Psoas muscle (tissue), 7 donors: ENCODE measurements at regions not wholly inside any gene's neighbourhood (a gene's known extent, or its start where the extent isn't known, plus 50 kb on each side); places are given as distances from the start of the nearest gene placed in this dataset.
A peak's percentile ranks its signal among the peaks of the same experiment; 100 is the strongest.

Source experiments
- ATAC-seq, 4 donors: fragments of 200-7000 bp; cut with Tn5 transposase; one replicate each; pipeline ENCODE4 v1.9.1; 2020; ENCODE audit warnings: moderate library complexity in 3 of 4, mild to moderate bottlenecking in 2 of 4
- DNase-seq, 2 donors: peaks; one replicate each; pipeline ENCODE4 v3.0.0-alpha.2; 2020
- H3K27ac ChIP-seq: fragments of 200-600 bp; one replicate; pipeline ENCODE4 v1.8.0; 2022
- H3K27me3 ChIP-seq, 3 donors: fragments of 200-600 bp in 1 of 3; one replicate each; pipeline versions ENCODE4 v1.6.1 to v1.8.0; 2013 to 2022; ENCODE audit warnings: low read length in 2 of 3, mild to moderate bottlenecking in 2 of 3, moderate library complexity in 1 of 3; ENCODE audit not compliant: insufficient read depth in 3 of 3
- H3K36me3 ChIP-seq, 2 donors: fragments of 200-600 bp in 1 of 2; one replicate each; pipeline versions ENCODE4 v1.6.1 to v1.8.0; 2013 to 2022; ENCODE audit warnings: low read depth in 1 of 2, mild to moderate bottlenecking in 1 of 2, moderate library complexity in 1 of 2; ENCODE audit not compliant: insufficient read depth in 1 of 2
- H3K4me1 ChIP-seq: fragments of 200-600 bp; one replicate; pipeline ENCODE4 v1.8.0; 2022
- H3K4me3 ChIP-seq: fragments of 200-600 bp; one replicate; pipeline ENCODE4 v1.8.0; 2022; ENCODE audit warnings: mild to moderate bottlenecking
- H3K9me3 ChIP-seq: fragments of 200-600 bp; one replicate; pipeline ENCODE4 v1.8.0; 2022
- WGBS, 3 donors: extraction: QIAGEN DNeasy Blood & Tissue Kit; methylation state at CpG; one replicate each; pipeline versions ENCODE4 v1.1.6 to v1.1.7; 2013; 5-methylcytosine and 5-hydroxymethylcytosine counted together
- intact Hi-C, 2 donors: fragments of 100-400 bp; cut with DNase I; formaldehyde crosslinking; loops; one replicate each; pipeline versions ENCODE4 v1.11.0 to v1.14.2; 2022
- TF ChIP-seq, protein P1 (sequence below): fragments of 200-600 bp; IDR thresholded peaks from one replicate; pipeline ENCODE4 v1.8.0; 2022; ENCODE audit warnings: antibody characterized with exemption
- donor health status: healthy with polysubstance abuse.
- donor health status: DM: no; HTN: no; CAD: no; lungs with moderate emphysema.
- donor health status: Bipolar disorder and iron deficiency.
- donor health status: healthy.
- donor health status: DM: yes; HTN: yes; CAD: no.
- donor health status: DM: no; HTN: no; CAD: no.
- donor health status: DM: yes; HTN: yes; CAD: no.

DNA sequence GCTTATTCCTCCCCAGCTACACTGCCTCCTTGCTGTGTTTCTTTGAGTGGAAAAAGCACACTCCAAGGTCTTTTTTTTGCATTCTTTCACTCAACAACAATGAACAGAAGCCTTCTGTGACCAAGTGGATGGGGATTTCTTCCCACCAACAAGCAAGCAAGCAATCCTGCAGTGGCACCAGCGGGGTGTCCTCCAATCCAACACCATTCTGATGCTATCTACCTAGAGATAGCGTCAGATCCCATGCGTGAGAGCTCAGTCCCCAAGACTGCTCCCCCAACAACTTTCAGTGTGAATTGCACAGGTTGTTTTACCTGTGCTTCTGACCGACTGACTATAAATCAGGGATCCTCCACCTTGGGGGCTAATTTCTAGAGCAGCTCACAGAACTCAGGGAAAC is 311.0 kb upstream of the PODXL start:
- ATAC-seq: no peak
- WGBS, 3 donors: 77 to 87% (median 85%) methylated on average over 4 of the region's 4 CpGs

DNA sequence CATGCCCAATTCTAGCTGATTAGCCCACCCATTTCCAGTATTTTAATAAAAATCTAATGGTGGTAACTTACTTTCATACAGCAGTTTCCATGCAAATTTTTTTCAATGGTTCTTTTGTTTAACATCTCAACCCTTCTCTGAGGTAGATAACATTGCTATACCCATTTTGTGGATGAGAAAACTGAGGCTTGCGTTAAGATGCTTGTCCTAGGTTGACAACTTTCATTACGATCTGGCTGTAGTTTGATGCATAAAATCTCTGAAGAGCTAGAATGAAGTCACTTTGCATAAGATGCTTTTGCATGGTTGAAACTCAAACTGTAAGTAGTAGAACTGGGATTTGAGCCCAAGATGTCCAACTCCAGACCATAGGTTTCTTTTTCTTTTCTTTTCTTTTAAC is 309.5 kb upstream of the PODXL start:
- intact Hi-C loops: no loop called here
- no peaks in the 10 kb centered on the region for H3K27me3 ChIP-seq
- TF ChIP-seq, protein P1, sequence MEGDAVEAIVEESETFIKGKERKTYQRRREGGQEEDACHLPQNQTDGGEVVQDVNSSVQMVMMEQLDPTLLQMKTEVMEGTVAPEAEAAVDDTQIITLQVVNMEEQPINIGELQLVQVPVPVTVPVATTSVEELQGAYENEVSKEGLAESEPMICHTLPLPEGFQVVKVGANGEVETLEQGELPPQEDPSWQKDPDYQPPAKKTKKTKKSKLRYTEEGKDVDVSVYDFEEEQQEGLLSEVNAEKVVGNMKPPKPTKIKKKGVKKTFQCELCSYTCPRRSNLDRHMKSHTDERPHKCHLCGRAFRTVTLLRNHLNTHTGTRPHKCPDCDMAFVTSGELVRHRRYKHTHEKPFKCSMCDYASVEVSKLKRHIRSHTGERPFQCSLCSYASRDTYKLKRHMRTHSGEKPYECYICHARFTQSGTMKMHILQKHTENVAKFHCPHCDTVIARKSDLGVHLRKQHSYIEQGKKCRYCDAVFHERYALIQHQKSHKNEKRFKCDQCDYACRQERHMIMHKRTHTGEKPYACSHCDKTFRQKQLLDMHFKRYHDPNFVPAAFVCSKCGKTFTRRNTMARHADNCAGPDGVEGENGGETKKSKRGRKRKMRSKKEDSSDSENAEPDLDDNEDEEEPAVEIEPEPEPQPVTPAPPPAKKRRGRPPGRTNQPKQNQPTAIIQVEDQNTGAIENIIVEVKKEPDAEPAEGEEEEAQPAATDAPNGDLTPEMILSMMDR: no peak
- H3K27ac ChIP-seq: no peak overlapping the region
- H3K4me1 ChIP-seq: no peaks in the 10 kb centered on the region
- no peak for ATAC-seq
- H3K36me3 ChIP-seq: no peaks in the 10 kb centered on the region
- H3K4me3 ChIP-seq: no peak overlapping the region
- WGBS, 3 donors: 91 to 94% (median 93%) methylated on average over 2 of the region's 2 CpGs
- no peaks in the 10 kb centered on the region for H3K9me3 ChIP-seq
- no peak for DNase-seq

More for the DNA sequence above, 311.0 kb upstream of the PODXL start:
- intact Hi-C loops: no loop called here
- TF ChIP-seq, protein P1: no peak
- Histone ChIP-seq H3K27me3 (peaks cover 0 to 2% (median 0%) of the 10 kb centered on the region in 3 donors), H3K4me3 (no peak overlapping the region), H3K4me1 (no peaks in the 10 kb centered on the region), H3K36me3 (no peaks in the 10 kb centered on the region), H3K27ac (no peak overlapping the region), H3K9me3 (no peaks in the 10 kb centered on the region)
- DNase-seq: no peak

DNA sequence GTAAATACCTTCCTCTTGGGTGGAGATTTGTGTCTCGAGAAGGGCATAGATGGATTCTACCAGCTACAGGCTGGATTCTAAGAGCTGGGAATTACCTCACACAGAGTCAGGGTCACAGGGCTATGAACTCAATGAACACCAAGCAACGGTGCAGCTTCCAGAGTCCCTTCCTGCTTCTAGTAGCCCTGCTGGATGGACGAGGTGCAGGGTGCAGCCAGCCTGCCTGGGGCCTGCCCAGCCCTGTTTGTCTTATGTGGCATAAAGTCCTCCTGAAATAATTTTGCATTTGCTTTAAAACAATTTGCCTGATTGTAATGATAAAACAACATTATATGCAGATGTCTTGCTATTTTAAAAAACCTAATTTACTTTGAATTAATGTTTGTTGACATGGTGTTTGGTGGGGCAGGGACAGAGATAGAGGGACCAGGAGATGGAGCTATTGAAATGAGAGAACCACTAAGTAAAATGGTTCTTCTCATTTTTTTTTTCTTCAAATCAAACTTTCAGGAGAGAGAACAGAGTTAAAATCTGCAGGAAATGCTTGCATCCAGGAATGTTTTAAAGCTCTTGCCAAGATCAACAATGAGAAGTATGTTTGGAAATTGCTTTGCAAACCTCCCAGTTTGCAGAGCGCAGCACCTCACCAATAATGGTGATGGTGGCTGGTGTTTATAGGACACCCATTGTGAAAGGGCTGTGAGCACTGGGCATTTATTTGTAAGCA is 305.4 kb upstream of the PODXL start:
- H3K27ac ChIP-seq: no peak overlapping the region
- ATAC-seq (no peak), DNase-seq (no peak)
- intact Hi-C loops: no loop called here
- H3K4me3 ChIP-seq: no peak overlapping the region
- no peaks in the 10 kb centered on the region for H3K27me3 ChIP-seq
- 45 to 66% (median 56%) methylated on average over 4 of the region's 4 CpGs for WGBS, 3 donors
- no peaks in the 10 kb centered on the region for H3K9me3 ChIP-seq
- TF ChIP-seq, protein P1: no peak
- H3K36me3 ChIP-seq: no peaks in the 10 kb centered on the region
- H3K4me1 ChIP-seq: no peaks in the 10 kb centered on the region

DNA sequence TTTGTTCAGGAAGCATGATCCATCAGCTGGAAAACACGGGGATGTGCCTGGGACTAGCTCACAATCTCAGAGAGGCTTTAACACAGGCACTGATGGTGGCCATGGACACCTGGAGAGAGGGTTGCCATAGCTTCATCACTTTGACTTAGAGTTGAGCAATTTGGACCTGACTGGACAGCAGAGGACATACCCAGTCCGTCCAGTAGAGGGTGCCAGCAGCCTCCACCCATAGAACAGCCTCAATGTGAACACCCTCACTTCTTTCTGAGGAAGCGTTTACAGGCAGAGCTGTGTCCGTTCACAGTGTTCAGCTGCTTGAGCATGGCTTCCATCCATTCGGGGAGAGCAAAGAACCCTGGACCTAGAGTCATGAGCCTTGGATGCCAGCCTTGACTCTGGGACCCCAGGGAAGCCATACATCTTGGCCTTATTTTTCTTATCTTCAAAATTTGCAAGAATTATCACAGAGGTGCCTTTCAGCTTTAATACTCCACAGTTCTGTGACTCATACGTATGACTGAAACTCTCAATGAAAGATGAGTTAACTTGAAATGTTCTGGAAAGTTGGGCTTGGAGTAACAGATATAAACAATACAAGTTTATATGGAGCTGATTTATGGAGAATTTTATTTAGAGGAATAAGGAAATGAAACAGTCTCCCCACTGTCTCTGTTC is 302.9 kb upstream of the PODXL start:
- DNase-seq (peak; percentile 50 to 65), ATAC-seq (peak; percentile 70 to 82 (median 79))
- TF ChIP-seq, protein P1: peak; percentile 70
- Histone ChIP-seq H3K4me1 (no peaks in the 10 kb centered on the region), H3K36me3 (no peaks in the 10 kb centered on the region), H3K27ac (no peak overlapping the region), H3K27me3 (no peaks in the 10 kb centered on the region), H3K9me3 (no peaks in the 10 kb centered on the region), H3K4me3 (no peak overlapping the region)
- WGBS, 3 donors: 18 to 22% (median 18%) methylated on average over 6 of the region's 6 CpGs
- intact Hi-C loops: loop anchor here in 1 of 2 donors (2.0 kb wide), 1 partner anchor 394 kb away; no protein-coding TSS in a partner anchor
